T-cell (primary cell): ENCODE measurements at regions not wholly inside any gene's neighbourhood (a gene's known extent, or its start where the extent isn't known, plus 50 kb on each side); places are given as distances from the start of the nearest gene placed in this dataset.

Source experiments
- ATAC-seq, 4 experiments: fragments of 200-7000 bp in 3 of 4; fragments of 150-1000 bp in 1 of 4; cut with Tn5 transposase; replicated peaks in 1 of 4; 1 replicate in 3 of 4; 2 replicates in 1 of 4; pipeline ENCODE4 v1.10.0; 2021; ENCODE audit warnings: moderate library complexity in 3 of 4, mild to moderate bottlenecking in 2 of 4, moderate number of reproducible peaks in 1 of 4
- CTCF ChIA-PET, 2 donors: fragments of 300-600 bp; sonication (Branson Sonifier 250); formaldehyde crosslinking; loops; one replicate each; lab custom pipeline; 2022; ENCODE audit warnings: antibody characterized with exemption in 2 of 2; lab: Charles Lee
- POLR2A ChIA-PET, 2 donors: fragments of 300-600 bp; sonication (Branson Sonifier 250); formaldehyde crosslinking; loops; one replicate each; lab custom pipeline; 2022; ENCODE audit warnings: antibody characterized with exemption in 2 of 2; lab: Charles Lee
- DNase-seq, 35 experiments: peaks; one replicate each; pipeline versions ENCODE4 v3.0.0 to v3.0.0-alpha.2; 2013 to 2023
- H3K27ac ChIP-seq: one replicate; pipeline ENCODE4 v1.5.1; 2013; ENCODE audit warnings: low read length
- H3K27me3 ChIP-seq, 2 experiments: replicated peaks in 1 of 2; 1 replicate in 1 of 2; 2 replicates in 1 of 2; pipeline versions ENCODE4 v1.6.1 to v1.7.0; 2013; ENCODE audit warnings: low read length in 1 of 2, mixed read lengths in 1 of 2; ENCODE audit not compliant: control insufficient read depth in 2 of 2, insufficient read depth in 2 of 2; ENCODE audit errors: extremely low read depth in 1 of 2
- H3K36me3 ChIP-seq, 2 donors: 1 replicate in 1 of 2; 2 replicates in 1 of 2; pipeline versions ENCODE4 v1.6.1 to v1.7.0; 2013; ENCODE audit warnings: low read length in 1 of 2; ENCODE audit not compliant: control insufficient read depth in 2 of 2, insufficient read depth in 1 of 2; ENCODE audit errors: extremely low read depth in 1 of 2
- H3K4me1 ChIP-seq, 2 experiments: 1 replicate in 1 of 2; 2 replicates in 1 of 2; pipeline versions ENCODE4 v1.6.1 to v1.7.0; 2013; ENCODE audit warnings: low read length in 2 of 2, mixed read lengths in 1 of 2; ENCODE audit not compliant: insufficient read depth in 2 of 2, control insufficient read depth in 1 of 2; ENCODE audit errors: extremely low read depth in 1 of 2
- H3K4me3 ChIP-seq, 2 donors: 1 replicate in 1 of 2; 2 replicates in 1 of 2; pipeline versions ENCODE4 v1.5.1 to v1.7.0; 2013; ENCODE audit warnings: mild to moderate bottlenecking in 2 of 2, low read length in 1 of 2, moderate library complexity in 1 of 2; ENCODE audit not compliant: control insufficient read depth in 1 of 2; ENCODE audit errors: extremely low read depth in 1 of 2
- H3K9me3 ChIP-seq: 2 replicates; pipeline ENCODE4 v1.7.0; 2013
- H3K27ac Mint-ChIP-seq, 2 donors: one replicate each; pipeline ENCODE4 v1.8.0; 2020 to 2021; ENCODE audit warnings: mild to moderate bottlenecking in 2 of 2, mixed read lengths in 2 of 2
- H3K27me3 Mint-ChIP-seq, 2 donors: one replicate each; pipeline ENCODE4 v1.8.0; 2021 to 2022; ENCODE audit warnings: mixed read lengths in 2 of 2
- H3K36me3 Mint-ChIP-seq: one replicate; pipeline ENCODE4 v1.8.0; 2021; ENCODE audit warnings: mixed read lengths
- H3K4me1 Mint-ChIP-seq, 3 donors: one replicate each; pipeline ENCODE4 v1.8.0; 2020 to 2022; ENCODE audit warnings: mixed read lengths in 3 of 3, mild to moderate bottlenecking in 1 of 3
- H3K4me3 Mint-ChIP-seq, 3 donors: one replicate each; pipeline ENCODE4 v1.8.0; 2020 to 2022; ENCODE audit warnings: mild to moderate bottlenecking in 3 of 3, mixed read lengths in 3 of 3, moderate library complexity in 3 of 3
- H3K9me3 Mint-ChIP-seq, 3 donors: one replicate each; pipeline ENCODE4 v1.8.0; 2020 to 2022; ENCODE audit warnings: mixed read lengths in 3 of 3
- WGBS: methylation state at CpG from one replicate; pipeline ENCODE4 v1.1.5; 2013; ENCODE audit warnings: missing lambda C conversion rate; ENCODE audit not compliant: insufficient coverage; 5-methylcytosine and 5-hydroxymethylcytosine counted together

DNA sequence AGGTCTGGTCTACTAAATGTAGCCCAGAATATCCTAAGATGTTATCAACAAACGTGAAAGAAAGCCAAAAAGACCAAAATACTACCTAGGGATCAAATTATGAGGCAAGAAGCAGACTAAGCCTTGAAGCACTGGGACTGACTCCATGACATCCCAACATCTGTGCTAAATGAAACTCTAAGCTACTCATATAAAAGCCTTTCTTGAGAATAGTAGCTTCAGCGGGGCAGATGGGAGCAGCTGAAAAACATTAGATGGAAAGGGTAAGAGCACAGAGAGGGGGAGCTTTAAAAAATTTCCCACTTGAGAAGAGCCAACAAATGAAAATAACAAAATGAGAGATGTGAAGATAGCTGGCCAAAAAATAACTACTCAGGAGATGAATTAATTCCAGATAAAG, 81.7 kb downstream of the MAD2L1 start:
- DNase-seq = no peak
- Histone ChIP-seq H3K27me3 (peaks cover 0 to 7% of the 10 kb centered on the region in 2 experiments), H3K27ac (no peak overlapping the region), H3K36me3 (no peaks in the 10 kb centered on the region), H3K4me3 (no peak overlapping the region), H3K4me1 (no peaks in the 10 kb centered on the region), H3K9me3 (no peaks in the 10 kb centered on the region)
- H3K27ac Mint-ChIP-seq = no peak overlapping the region
- POLR2A ChIA-PET = no interaction called here
- H3K36me3 Mint-ChIP-seq = no peaks in the 10 kb centered on the region
- no peaks in the 10 kb centered on the region for H3K4me1 Mint-ChIP-seq
- H3K9me3 Mint-ChIP-seq = no peaks in the 10 kb centered on the region
- H3K27me3 Mint-ChIP-seq = peaks cover 0 to 5% of the 10 kb centered on the region in 2 donors
- CTCF ChIA-PET = no interaction called here
- WGBS = no CpG with 5 or more reads among the region's 2 CpGs
- no peak overlapping the region for H3K4me3 Mint-ChIP-seq
- ATAC-seq = no peak

DNA sequence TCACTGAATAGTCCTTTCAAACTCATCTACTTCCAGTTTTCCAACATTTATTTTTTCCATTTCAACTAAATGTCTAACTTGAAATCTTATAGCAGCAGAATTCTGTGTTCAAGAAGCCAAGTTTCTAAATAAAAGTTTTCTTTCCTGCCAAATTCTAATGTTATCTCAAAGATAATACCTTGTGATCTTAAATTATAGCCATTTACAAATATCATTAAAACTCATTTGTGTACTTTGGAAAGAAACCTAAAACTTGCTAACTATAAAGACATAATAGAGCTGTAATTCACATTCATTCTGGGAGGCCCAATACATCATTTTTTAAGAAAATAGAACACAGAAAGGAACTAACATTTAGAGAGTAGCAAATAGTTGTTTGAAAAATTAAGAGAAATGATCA, 83.9 kb downstream of the MAD2L1 start:
- Mint-ChIP-seq H3K4me3 (no peak overlapping the region), H3K27ac (no peak overlapping the region), H3K9me3 (no peaks in the 10 kb centered on the region), H3K36me3 (no peaks in the 10 kb centered on the region), H3K27me3 (peaks cover 0 to 2% of the 10 kb centered on the region in 2 donors), H3K4me1 (no peaks in the 10 kb centered on the region)
- H3K9me3 ChIP-seq = no peaks in the 10 kb centered on the region
- DNase-seq (no peak), ATAC-seq (no peak)
- no peaks in the 10 kb centered on the region for H3K4me1 ChIP-seq
- ChIA-PET CTCF (no interaction called here), POLR2A (no interaction called here)
- H3K4me3 ChIP-seq = no peak overlapping the region
- H3K27ac ChIP-seq = no peak overlapping the region
- H3K36me3 ChIP-seq = no peaks in the 10 kb centered on the region
- H3K27me3 ChIP-seq = peaks cover 0 to 7% of the 10 kb centered on the region in 2 experiments

DNA sequence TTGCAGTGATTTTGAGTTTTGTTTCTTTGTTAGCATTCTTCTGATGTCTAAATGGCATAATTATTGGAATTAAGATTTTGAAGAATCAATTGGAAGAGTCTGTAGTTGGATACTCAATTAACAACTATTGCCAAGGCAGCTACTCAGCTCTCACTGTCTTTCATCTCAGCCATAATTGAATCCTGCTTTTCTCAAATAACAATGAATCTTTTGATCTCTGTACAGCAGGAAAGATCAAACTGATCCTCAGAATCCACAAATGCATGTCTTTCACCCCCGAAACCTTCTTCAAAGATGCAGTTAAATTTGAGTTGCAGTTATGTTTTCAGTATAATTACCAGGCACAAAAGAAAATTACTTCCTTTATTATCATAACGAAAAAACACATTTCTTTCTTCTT, 86.2 kb downstream of the MAD2L1 start:
- Histone ChIP-seq H3K36me3 (no peaks in the 10 kb centered on the region), H3K27ac (no peak overlapping the region), H3K4me3 (no peak overlapping the region), H3K27me3 (peaks cover 0 to 4% of the 10 kb centered on the region in 2 experiments), H3K4me1 (no peaks in the 10 kb centered on the region), H3K9me3 (no peaks in the 10 kb centered on the region)
- H3K4me1 Mint-ChIP-seq = no peaks in the 10 kb centered on the region
- WGBS = no CpG with 5 or more reads among the region's 2 CpGs
- H3K27me3 Mint-ChIP-seq = peaks cover 0 to 2% of the 10 kb centered on the region in 2 donors
- DNase-seq = no peak
- H3K4me3 Mint-ChIP-seq = no peak overlapping the region
- no peaks in the 10 kb centered on the region for H3K36me3 Mint-ChIP-seq
- H3K27ac Mint-ChIP-seq = no peak overlapping the region
- ChIA-PET POLR2A (no interaction called here), CTCF (no interaction called here)
- H3K9me3 Mint-ChIP-seq = no peaks in the 10 kb centered on the region
- no peak for ATAC-seq

DNA sequence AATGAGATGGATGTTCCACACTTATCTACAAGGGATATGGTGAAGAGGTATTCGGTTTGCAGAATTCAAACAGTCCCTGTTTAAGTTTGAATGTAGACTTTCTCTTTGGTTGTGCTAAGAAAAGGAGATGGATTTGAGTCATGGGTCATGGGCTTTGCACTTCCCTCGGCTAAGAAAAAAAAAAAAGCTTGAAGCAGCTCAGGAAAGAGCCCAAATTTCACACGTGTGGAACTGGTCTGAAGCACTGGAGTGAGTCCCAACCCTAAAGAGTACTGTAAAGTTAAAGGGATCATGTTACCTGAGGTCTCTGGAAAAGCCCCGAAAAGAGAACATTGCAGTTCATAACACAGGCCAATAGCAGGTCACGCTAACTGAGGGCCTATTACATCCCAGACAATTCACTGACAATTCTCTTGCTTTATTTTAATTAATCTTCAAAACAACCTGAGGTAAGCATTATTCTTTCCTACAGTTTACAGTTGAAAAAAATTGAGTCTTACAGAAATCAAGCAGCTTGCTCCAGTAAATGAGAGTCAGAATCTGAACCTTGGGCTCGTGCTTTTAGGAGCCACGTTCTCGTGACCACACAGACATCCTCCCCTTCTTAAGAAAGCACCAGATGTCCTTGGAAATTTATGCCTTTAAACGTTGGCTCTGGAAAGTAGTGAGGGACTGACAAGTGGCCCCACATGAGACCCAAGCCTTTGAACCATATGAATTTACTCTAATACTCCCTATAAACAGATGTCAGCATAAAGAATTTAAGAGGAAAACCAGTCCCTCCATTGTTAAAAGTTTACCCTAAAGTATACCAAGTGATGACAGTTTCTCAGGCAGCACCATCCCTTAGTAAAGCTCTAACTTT, 89.3 kb downstream of the MAD2L1 start:
- Histone ChIP-seq H3K27me3 (no peaks in the 10 kb centered on the region), H3K27ac (no peak overlapping the region), H3K4me1 (no peaks in the 10 kb centered on the region), H3K4me3 (no peak overlapping the region), H3K36me3 (no peaks in the 10 kb centered on the region), H3K9me3 (no peaks in the 10 kb centered on the region)
- POLR2A ChIA-PET = interaction anchor here in 1 of 2 donors (0.6 kb wide), 2 partner anchors 285 to 373 kb away, joined by 3 read pairs; no protein-coding TSS in a partner anchor
- no peak overlapping the region for H3K4me3 Mint-ChIP-seq
- DNase-seq = no peak
- 10% methylated on average over 2 of the region's 9 CpGs for WGBS
- CTCF ChIA-PET = interaction anchor here in 1 of 2 donors (0.5 kb wide), 1 partner anchor 1008 kb away, joined by 3 read pairs; no protein-coding TSS in a partner anchor
- no peaks in the 10 kb centered on the region for H3K4me1 Mint-ChIP-seq
- H3K27me3 Mint-ChIP-seq = peaks cover under 1 to 6% of the 10 kb centered on the region in 2 donors
- H3K36me3 Mint-ChIP-seq = no peaks in the 10 kb centered on the region
- H3K27ac Mint-ChIP-seq = no peak overlapping the region
- no peaks in the 10 kb centered on the region for H3K9me3 Mint-ChIP-seq
- no peak for ATAC-seq

DNA sequence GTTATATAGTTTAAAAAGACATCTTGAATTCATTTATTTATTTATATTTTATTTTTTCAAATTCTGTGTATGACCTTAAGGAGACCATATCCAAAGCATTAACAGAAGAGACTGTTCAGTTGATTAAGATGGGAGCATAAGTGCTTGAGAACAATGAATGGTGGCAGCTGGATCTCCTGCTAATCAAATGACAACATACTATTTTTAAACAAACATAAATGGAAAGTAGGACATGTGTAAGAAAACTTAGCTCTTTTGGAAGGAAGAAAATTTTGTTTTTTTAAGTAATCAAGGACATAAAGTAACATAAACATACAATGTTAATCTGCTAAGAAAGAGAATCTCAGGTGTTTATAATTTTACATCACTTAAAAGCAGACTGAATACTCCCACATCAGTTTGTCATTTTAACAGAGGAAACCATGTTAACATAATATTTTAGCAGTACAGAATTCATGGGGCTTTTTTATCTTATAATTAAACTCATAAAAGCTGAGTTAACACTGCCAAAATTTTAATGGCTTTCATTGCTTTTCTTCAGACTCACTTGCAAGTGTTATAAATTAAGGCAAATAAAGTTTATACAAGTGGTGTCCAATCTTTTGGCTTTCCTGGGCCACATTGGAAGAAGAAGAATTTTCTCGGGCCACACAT, 95.1 kb downstream of the MAD2L1 start:
- H3K4me1 Mint-ChIP-seq = no peaks in the 10 kb centered on the region
- no peaks in the 10 kb centered on the region for H3K9me3 ChIP-seq
- CTCF ChIA-PET = interaction anchor here in 1 of 2 donors (0.8 kb wide), 1 partner anchor 85 kb away, joined by 3 read pairs; no protein-coding TSS in a partner anchor
- peaks cover 5 to 8% of the 10 kb centered on the region in 2 donors for H3K27me3 Mint-ChIP-seq
- no peaks in the 10 kb centered on the region for H3K27me3 ChIP-seq
- no peak for DNase-seq
- H3K36me3 Mint-ChIP-seq = no peaks in the 10 kb centered on the region
- H3K4me3 Mint-ChIP-seq = no peak overlapping the region
- H3K27ac Mint-ChIP-seq = no peak overlapping the region
- H3K27ac ChIP-seq = no peak overlapping the region
- no peak overlapping the region for H3K4me3 ChIP-seq
- H3K4me1 ChIP-seq = no peaks in the 10 kb centered on the region
- POLR2A ChIA-PET = no interaction called here
- no peak for ATAC-seq
- no CpG with 5 or more reads among the region's 1 CpG for WGBS
- no peaks in the 10 kb centered on the region for H3K36me3 ChIP-seq
- H3K9me3 Mint-ChIP-seq = peaks cover 0 to 6% (median 4%) of the 10 kb centered on the region in 3 donors

DNA sequence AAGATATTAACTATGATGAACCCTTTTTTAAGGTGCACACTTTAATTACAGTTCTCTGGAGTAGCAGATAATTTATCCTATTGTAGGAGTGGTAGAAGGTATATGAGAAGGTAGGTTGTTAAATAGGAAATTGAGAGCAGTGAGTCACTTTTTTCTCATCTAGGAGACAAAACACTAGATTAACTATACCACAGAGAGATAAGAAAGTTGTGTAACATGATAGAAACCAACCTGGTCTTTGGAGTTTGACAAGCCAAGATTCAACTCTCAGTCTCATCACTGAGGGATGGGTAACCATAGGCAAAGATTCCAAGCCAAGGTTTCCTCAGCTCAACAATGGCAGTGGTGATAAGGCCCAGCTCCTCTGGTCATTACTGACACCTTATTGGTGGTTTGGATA, 104.0 kb downstream of the MAD2L1 start:
- no peaks in the 10 kb centered on the region for H3K9me3 Mint-ChIP-seq
- DNase-seq (no peak), ATAC-seq (no peak)
- Histone ChIP-seq H3K27me3 (no peaks in the 10 kb centered on the region), H3K4me1 (no peaks in the 10 kb centered on the region), H3K27ac (no peak overlapping the region), H3K36me3 (no peaks in the 10 kb centered on the region), H3K4me3 (no peak overlapping the region), H3K9me3 (no peaks in the 10 kb centered on the region)
- ChIA-PET CTCF (no interaction called here), POLR2A (no interaction called here)
- H3K27ac Mint-ChIP-seq = no peak overlapping the region
- peaks cover 0 to 8% of the 10 kb centered on the region in 2 donors for H3K27me3 Mint-ChIP-seq
- no peaks in the 10 kb centered on the region for H3K36me3 Mint-ChIP-seq
- H3K4me1 Mint-ChIP-seq = no peaks in the 10 kb centered on the region
- H3K4me3 Mint-ChIP-seq = no peak overlapping the region
